Skin of body (tissue), 1 donor: ENCODE measurements at regions not wholly inside any gene's neighbourhood (a gene's known extent, or its start where the extent isn't known, plus 50 kb on each side); places are given as distances from the start of the nearest gene placed in this dataset.

Source experiments
- DNase-seq: peaks from one replicate; lab custom pipeline; 2025; lab: John Stamatoyannopoulos, UW

GRCh38 chr4:133891011-133891410, 310.6 kb downstream of the PABPC4L start:
- DNase-seq = no peak

GRCh38 chr4:133887723-133888122, 313.9 kb downstream of the PABPC4L start:
- DNase-seq = no peak

GRCh38 chr4:133869486-133869885, 332.1 kb downstream of the PABPC4L start:
- no peak for DNase-seq

GRCh38 chr4:133868856-133869255, 332.7 kb downstream of the PABPC4L start:
- no peak for DNase-seq

GRCh38 chr4:133866328-133866699, 335.3 kb downstream of the PABPC4L start:
- DNase-seq = no peak

- DNase-seq = no peak
Observed at GRCh38 chr4:133865612-133866327, 335.8 kb downstream of the PABPC4L start.

- no peak for DNase-seq
Observed at GRCh38 chr4:133863153-133863552, 338.4 kb downstream of the PABPC4L start.

GRCh38 chr4:133856731-133857355, 344.7 kb downstream of the PABPC4L start:
- DNase-seq = no peak

GRCh38 chr4:133855001-133855400, 346.6 kb downstream of the PABPC4L start:
- no peak for DNase-seq

- no peak for DNase-seq
Observed at GRCh38 chr4:133839326-133839725, 362.3 kb downstream of the PABPC4L start.

GRCh38 chr4:133823177-133823576, 378.4 kb downstream of the PABPC4L start:
- no peak for DNase-seq

GRCh38 chr4:133812954-133813353, 388.6 kb downstream of the PABPC4L start:
- DNase-seq = no peak

GRCh38 chr4:133812236-133812635, 389.4 kb downstream of the PABPC4L start:
- DNase-seq = no peak

- no peak for DNase-seq
Observed at GRCh38 chr4:133808151-133808550, 393.4 kb downstream of the PABPC4L start.

- no peak for DNase-seq
Observed at GRCh38 chr4:133803341-133803740, 398.2 kb downstream of the PABPC4L start.

- DNase-seq = no peak
Observed at GRCh38 chr4:133802359-133803140, 399.0 kb downstream of the PABPC4L start.

GRCh38 chr4:133801883-133802282, 399.7 kb downstream of the PABPC4L start:
- DNase-seq = no peak

GRCh38 chr4:133800966-133801365, 400.6 kb downstream of the PABPC4L start:
- no peak for DNase-seq

- no peak for DNase-seq
Observed at GRCh38 chr4:133799717-133800315, 401.8 kb downstream of the PABPC4L start.

GRCh38 chr4:133777661-133778060, 423.9 kb downstream of the PABPC4L start:
- no peak for DNase-seq

GRCh38 chr4:133776961-133777360, 424.6 kb downstream of the PABPC4L start:
- no peak for DNase-seq

- no peak for DNase-seq
Observed at GRCh38 chr4:133776503-133776902, 425.1 kb downstream of the PABPC4L start.
